K562 (cell line): ENCODE measurements at regions not wholly inside any gene's neighbourhood (a gene's known extent, or its start where the extent isn't known, plus 50 kb on each side); places are given as distances from the start of the nearest gene placed in this dataset.

Source experiments
- ATAC-seq: fragments of 200-7000 bp; cut with Tn5 transposase; 3 replicates; pipeline ENCODE4 v1.9.1; 2020; ENCODE audit warnings: moderate library complexity
- BruUV-seq: library from RNA; stranded (reverse); fragments of 400-500 nt; replicated peaks from 2 replicates; lab custom pipeline; 2021; lab: Mats Ljungman, UMichigan
- CTCF ChIA-PET: fragments of 300-600 bp; formaldehyde crosslinking; extraction: SDS; loops from one replicate; lab custom pipeline; 2021; ENCODE audit warnings: low intra/inter-chr PET ratio; lab: Yijun Ruan, JAX
- POLR2A ChIA-PET: fragments of 300-600, 350-650 bp; sonication (Branson Sonifier 250); formaldehyde crosslinking; extraction: SDS; loops from one replicate; lab custom pipeline; 2021; ENCODE audit warnings: antibody characterized with exemption, inconsistent platforms; lab: Yijun Ruan, JAX
- DNase-seq, 4 experiments: peaks; one replicate each; pipeline versions ENCODE4 v3.0.0 to v3.0.0-alpha.2; 2011 to 2018; ENCODE audit warnings: low spot score in 3 of 4, mixed read lengths in 3 of 4; ENCODE audit errors: extremely low read depth in 1 of 4
- FAIRE-seq: peaks from 2 replicates; lab custom pipeline; 2011; peaks lifted over from hg19 to GRCh38; lab: Jason Lieb, UNC
- H2AFZ ChIP-seq: 2 replicates; pipeline ENCODE4 v1.6.0; 2011; ENCODE audit warnings: low read depth, low read length, control low read depth, inconsistent platforms
- H3K27ac ChIP-seq: fragments of 200-600 bp; 3 replicates; pipeline ENCODE4 v1.8.0; 2011; ENCODE audit warnings: low read depth, mild to moderate bottlenecking, control low read depth, inconsistent platforms, low read length, moderate library complexity, mixed read lengths; ENCODE audit errors: extremely low read depth
- H3K27me3 ChIP-seq, 2 experiments: fragments of 300-600 bp in 1 of 2; 2 replicates in 1 of 2; 3 replicates in 1 of 2; pipeline versions ENCODE4 v1.6.0 to v1.8.0; 2011; ENCODE audit warnings: inconsistent platforms in 2 of 2, low read length in 2 of 2, mild to moderate bottlenecking in 1 of 2, mixed read lengths in 1 of 2, moderate library complexity in 1 of 2; ENCODE audit not compliant: control insufficient read depth in 2 of 2, insufficient read depth in 2 of 2
- H3K36me3 ChIP-seq: fragments of 300-600 bp; 3 replicates; pipeline ENCODE4 v1.8.0; 2011; ENCODE audit warnings: mild to moderate bottlenecking, low read length, inconsistent platforms; ENCODE audit not compliant: control insufficient read depth, insufficient read depth
- H3K4me1 ChIP-seq, 2 experiments: fragments of 200-600 bp in 1 of 2; replicated peaks in 1 of 2; 2 replicates in 1 of 2; 3 replicates in 1 of 2; pipeline versions ENCODE4 v1.5.1 to v1.8.0; 2011; ENCODE audit warnings: inconsistent platforms in 2 of 2, low read length in 2 of 2, mild to moderate bottlenecking in 1 of 2, mixed read lengths in 1 of 2, moderate library complexity in 1 of 2; ENCODE audit not compliant: control insufficient read depth in 2 of 2, insufficient read depth in 2 of 2
- H3K4me2 ChIP-seq: 2 replicates; pipeline ENCODE4 v1.6.1; 2011; ENCODE audit warnings: low read length, control low read depth, inconsistent platforms, mixed read lengths; ENCODE audit not compliant: insufficient read depth
- H3K4me3 ChIP-seq: fragments of 200-600 bp; sonication (generic), shearing (Covaris generic); 2 replicates; pipeline ENCODE4 v1.5.1; 2016; ENCODE audit warnings: control low read depth, inconsistent platforms
- H3K79me2 ChIP-seq: fragments of 200-600 bp; 3 replicates; pipeline ENCODE4 v1.8.0; 2011; ENCODE audit warnings: low read length, inconsistent platforms; ENCODE audit not compliant: control insufficient read depth, insufficient read depth
- H3K9ac ChIP-seq, 2 experiments: 2 replicates each; pipeline versions ENCODE4 v1.6.0 to v1.6.1; 2011; ENCODE audit warnings: low read depth in 2 of 2, low read length in 2 of 2, control low read depth in 1 of 2, inconsistent platforms in 1 of 2, mild to moderate bottlenecking in 1 of 2, mixed read lengths in 1 of 2; ENCODE audit not compliant: insufficient read depth in 1 of 2
- H3K9me1 ChIP-seq: one replicate; pipeline ENCODE4 v1.6.0; 2011; ENCODE audit warnings: inconsistent platforms, mild to moderate bottlenecking, low read length, moderate library complexity; ENCODE audit not compliant: control insufficient read depth, insufficient read depth
- H3K9me3 ChIP-seq: replicated peaks from 2 replicates; pipeline ENCODE4 v1.5.1; 2011; ENCODE audit warnings: low read depth, low read length, inconsistent platforms; ENCODE audit not compliant: control insufficient read depth, insufficient read depth
- H4K20me1 ChIP-seq: replicated peaks from 2 replicates; pipeline ENCODE4 v1.6.1; 2011; ENCODE audit warnings: low read length, inconsistent platforms, mixed read lengths; ENCODE audit not compliant: control insufficient read depth, insufficient read depth
- MCM5 ChIP-seq: fragments of 450-650 bp; IDR thresholded peaks from 2 replicates; pipeline ENCODE4 v1.6.1; 2016; ENCODE audit warnings: low read depth
- NCOA4 ChIP-seq: fragments of 450-650 bp; IDR thresholded peaks from 2 replicates; pipeline ENCODE4 v1.6.1; 2018; ENCODE audit warnings: mild to moderate bottlenecking; ENCODE audit not compliant: partially characterized antibody
- PHB ChIP-seq: fragments of 250-450 bp; sonication (Bioruptor Pico); IDR thresholded peaks from 2 replicates; pipeline ENCODE4 v1.5.0; 2021
- ZNF274 ChIP-seq: IDR thresholded peaks from 2 replicates; pipeline ENCODE4 v1.6.1; 2011; ENCODE audit warnings: low read depth, mild to moderate bottlenecking, low read length, moderate library complexity, borderline replicate concordance
- ZNF77 ChIP-seq: fragments of 250-450 bp; sonication (Bioruptor Pico); IDR thresholded peaks from 2 replicates; pipeline ENCODE4 v1.5.0; 2020
- WGBS: fragments of 100-300 bp; shearing (Covaris generic); methylation state at CpG from one replicate; pipeline ENCODE4 v1.1.6; 2016; ENCODE audit warnings: low coverage, mixed read lengths; ENCODE audit not compliant: insufficient coverage; ENCODE audit errors: missing lambda C conversion rate; 5-methylcytosine and 5-hydroxymethylcytosine counted together
- in situ Hi-C: fragments of 300-500 bp; cut with MboI; formaldehyde crosslinking; loops from 4 replicates; pipeline ENCODE4 v1.15.0; 2018; ENCODE audit warnings: inconsistent platforms, mixed read lengths
- intact Hi-C: fragments of 100-400 bp; cut with micrococcal nuclease; formaldehyde crosslinking; loops from 2 replicates; pipeline ENCODE4 v1.14.2; 2022
- TF ChIP-seq, protein P1 (sequence below): sonication (generic); formaldehyde crosslinking; IDR thresholded peaks from 2 replicates; pipeline ENCODE4 v1.8.1; 2022; ENCODE audit warnings: missing genetic modification reagents
- TF ChIP-seq, protein P2 (sequence below): sonication (generic); formaldehyde crosslinking; IDR thresholded peaks from 2 replicates; pipeline ENCODE4 v1.8.0; 2022; ENCODE audit warnings: mild to moderate bottlenecking, missing genetic modification reagents

- TF ChIP-seq ZNF274, result no peak
- Histone ChIP-seq H2AFZ (no peak overlapping the region), H3K79me2 (no peaks in the 10 kb centered on the region), H3K27ac (no peak overlapping the region), H3K9me1 (no peaks in the 10 kb centered on the region), H3K36me3 (no peaks in the 10 kb centered on the region), H3K4me2 (no peak overlapping the region), H3K9me3 (no peaks in the 10 kb centered on the region), H3K4me1 (no peaks in the 10 kb centered on the region), H3K9ac (no peak overlapping the region), H4K20me1 (no peaks in the 10 kb centered on the region), H3K4me3 (no peak overlapping the region), H3K27me3 (no peaks in the 10 kb centered on the region)
- DNase-seq (no peak), FAIRE-seq (no peak), ATAC-seq (no peak)
- ChIA-PET CTCF (no interaction called here), POLR2A (no interaction called here)
- no TSS peak for BruUV-seq
- in situ Hi-C loops, result no loop called here
- intact Hi-C loops, result no loop called here
- WGBS, result 5% methylated on average over 4 of the region's 4 CpGs
These were observed 260.5 kb downstream of the PYDC2 start for GRCh38 chr3:191721390-191721861.

- TF ChIP-seq NCOA4, result no peak
- TF ChIP-seq MCM5, result no peak
- TF ChIP-seq PHB (CRISPR knock-in tag), result no peak
- TF ChIP-seq, protein P1, sequence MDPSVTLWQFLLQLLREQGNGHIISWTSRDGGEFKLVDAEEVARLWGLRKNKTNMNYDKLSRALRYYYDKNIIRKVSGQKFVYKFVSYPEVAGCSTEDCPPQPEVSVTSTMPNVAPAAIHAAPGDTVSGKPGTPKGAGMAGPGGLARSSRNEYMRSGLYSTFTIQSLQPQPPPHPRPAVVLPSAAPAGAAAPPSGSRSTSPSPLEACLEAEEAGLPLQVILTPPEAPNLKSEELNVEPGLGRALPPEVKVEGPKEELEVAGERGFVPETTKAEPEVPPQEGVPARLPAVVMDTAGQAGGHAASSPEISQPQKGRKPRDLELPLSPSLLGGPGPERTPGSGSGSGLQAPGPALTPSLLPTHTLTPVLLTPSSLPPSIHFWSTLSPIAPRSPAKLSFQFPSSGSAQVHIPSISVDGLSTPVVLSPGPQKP (CRISPR knock-in tag), result no peak
- TF ChIP-seq, protein P2, sequence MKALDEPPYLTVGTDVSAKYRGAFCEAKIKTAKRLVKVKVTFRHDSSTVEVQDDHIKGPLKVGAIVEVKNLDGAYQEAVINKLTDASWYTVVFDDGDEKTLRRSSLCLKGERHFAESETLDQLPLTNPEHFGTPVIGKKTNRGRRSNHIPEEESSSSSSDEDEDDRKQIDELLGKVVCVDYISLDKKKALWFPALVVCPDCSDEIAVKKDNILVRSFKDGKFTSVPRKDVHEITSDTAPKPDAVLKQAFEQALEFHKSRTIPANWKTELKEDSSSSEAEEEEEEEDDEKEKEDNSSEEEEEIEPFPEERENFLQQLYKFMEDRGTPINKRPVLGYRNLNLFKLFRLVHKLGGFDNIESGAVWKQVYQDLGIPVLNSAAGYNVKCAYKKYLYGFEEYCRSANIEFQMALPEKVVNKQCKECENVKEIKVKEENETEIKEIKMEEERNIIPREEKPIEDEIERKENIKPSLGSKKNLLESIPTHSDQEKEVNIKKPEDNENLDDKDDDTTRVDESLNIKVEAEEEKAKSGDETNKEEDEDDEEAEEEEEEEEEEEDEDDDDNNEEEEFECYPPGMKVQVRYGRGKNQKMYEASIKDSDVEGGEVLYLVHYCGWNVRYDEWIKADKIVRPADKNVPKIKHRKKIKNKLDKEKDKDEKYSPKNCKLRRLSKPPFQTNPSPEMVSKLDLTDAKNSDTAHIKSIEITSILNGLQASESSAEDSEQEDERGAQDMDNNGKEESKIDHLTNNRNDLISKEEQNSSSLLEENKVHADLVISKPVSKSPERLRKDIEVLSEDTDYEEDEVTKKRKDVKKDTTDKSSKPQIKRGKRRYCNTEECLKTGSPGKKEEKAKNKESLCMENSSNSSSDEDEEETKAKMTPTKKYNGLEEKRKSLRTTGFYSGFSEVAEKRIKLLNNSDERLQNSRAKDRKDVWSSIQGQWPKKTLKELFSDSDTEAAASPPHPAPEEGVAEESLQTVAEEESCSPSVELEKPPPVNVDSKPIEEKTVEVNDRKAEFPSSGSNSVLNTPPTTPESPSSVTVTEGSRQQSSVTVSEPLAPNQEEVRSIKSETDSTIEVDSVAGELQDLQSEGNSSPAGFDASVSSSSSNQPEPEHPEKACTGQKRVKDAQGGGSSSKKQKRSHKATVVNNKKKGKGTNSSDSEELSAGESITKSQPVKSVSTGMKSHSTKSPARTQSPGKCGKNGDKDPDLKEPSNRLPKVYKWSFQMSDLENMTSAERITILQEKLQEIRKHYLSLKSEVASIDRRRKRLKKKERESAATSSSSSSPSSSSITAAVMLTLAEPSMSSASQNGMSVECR (CRISPR knock-in tag), result no peak
- no peak for TF ChIP-seq ZNF77
- no peak for ATAC-seq
These were observed 261.0 kb downstream of the PYDC2 start for GRCh38 chr3:191721990-191722389.

More at GRCh38 chr3:191721990-191722389, 261.0 kb downstream of the PYDC2 start:
- no peaks in the 10 kb centered on the region for H3K9me3 ChIP-seq
- 8% methylated on average over 1 of the region's 1 CpG for WGBS
- H3K4me2 ChIP-seq, result no peak overlapping the region
- no peaks in the 10 kb centered on the region for H4K20me1 ChIP-seq
- in situ Hi-C loops, result no loop called here
- no TSS peak for BruUV-seq
- no peaks in the 10 kb centered on the region for H3K36me3 ChIP-seq
- no peak overlapping the region for H2AFZ ChIP-seq
- CTCF ChIA-PET, result no interaction called here
- intact Hi-C loops, result no loop called here
- no peak for FAIRE-seq
- H3K79me2 ChIP-seq, result no peaks in the 10 kb centered on the region
- POLR2A ChIA-PET, result no interaction called here
- no peak overlapping the region for H3K9ac ChIP-seq
- no peak for DNase-seq
- no peaks in the 10 kb centered on the region for H3K4me1 ChIP-seq
- no peak overlapping the region for H3K27ac ChIP-seq
- H3K9me1 ChIP-seq, result no peaks in the 10 kb centered on the region
- no peaks in the 10 kb centered on the region for H3K27me3 ChIP-seq
- H3K4me3 ChIP-seq, result no peak overlapping the region
